ENCODE measurements at regions not wholly inside any gene's neighbourhood (a gene's known extent, or its start where the extent isn't known, plus 50 kb on each side); places are given as distances from the start of the nearest gene placed in this dataset.

- no peak for DNase-seq (ENCODE audit: low read depth)
Observed at GRCh38 chr2:226652983-226653765, 146.4 kb downstream of the IRS1 start.

DNA sequence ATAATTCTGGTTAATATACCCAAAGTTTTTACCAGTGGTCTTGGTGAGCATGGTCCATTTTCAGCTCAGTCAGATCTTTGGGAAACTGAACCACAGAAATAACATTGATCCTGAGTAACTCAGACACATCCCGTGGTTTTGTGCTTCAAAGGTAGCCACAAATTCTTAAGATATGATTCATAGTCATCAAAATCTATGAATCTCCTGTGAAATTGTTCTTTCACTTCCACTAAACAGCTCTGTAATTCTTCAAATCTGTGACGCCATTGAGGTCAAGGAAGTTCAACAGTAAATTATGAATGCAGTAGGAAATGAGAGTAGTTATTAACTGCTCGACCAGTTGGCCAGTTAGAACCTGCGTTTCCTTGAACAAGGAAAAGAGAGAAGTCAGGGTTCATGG is 147.3 kb downstream of the IRS1 start:
- no peak for DNase-seq (ENCODE audit: low read depth)

DNA sequence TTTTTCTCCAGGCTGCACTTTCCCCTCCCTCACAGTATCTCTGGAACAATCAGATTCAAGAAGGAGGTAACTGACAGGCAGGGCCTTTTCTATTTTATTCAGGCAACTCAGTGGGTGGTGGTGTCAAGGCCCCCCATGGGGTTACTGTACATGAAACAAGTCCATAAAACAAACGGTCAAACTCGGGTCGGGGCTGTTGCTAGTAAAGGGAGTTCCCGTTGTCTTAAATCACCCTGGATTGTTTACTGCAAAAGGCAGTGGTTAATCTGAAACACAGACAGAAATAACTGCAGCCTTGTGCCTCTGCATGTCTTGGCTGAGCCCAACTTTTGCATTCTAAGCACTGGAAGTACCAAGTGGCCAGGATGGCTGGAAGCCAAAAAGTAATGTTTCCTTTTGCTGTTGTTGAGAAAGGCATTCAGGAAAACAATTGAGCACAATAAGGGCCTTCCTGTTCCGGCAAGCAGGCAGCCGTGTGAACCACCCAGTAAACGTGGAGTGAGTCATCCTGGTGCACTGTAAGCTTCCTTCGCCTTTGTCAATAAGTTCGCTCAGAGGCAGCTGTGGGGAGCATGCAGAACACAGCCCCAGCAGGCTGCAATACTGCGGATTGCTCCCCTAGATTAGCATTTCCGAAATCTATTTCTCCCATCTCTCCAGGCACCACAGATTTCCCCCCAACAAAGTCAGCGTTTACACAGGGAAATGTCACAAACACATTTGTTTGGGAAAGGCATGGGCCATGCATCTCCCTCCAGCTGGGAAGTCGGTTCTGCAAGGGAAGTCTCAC is 149.6 kb downstream of the IRS1 start:
- DNase-seq (ENCODE audit: low read depth) = no peak

DNA sequence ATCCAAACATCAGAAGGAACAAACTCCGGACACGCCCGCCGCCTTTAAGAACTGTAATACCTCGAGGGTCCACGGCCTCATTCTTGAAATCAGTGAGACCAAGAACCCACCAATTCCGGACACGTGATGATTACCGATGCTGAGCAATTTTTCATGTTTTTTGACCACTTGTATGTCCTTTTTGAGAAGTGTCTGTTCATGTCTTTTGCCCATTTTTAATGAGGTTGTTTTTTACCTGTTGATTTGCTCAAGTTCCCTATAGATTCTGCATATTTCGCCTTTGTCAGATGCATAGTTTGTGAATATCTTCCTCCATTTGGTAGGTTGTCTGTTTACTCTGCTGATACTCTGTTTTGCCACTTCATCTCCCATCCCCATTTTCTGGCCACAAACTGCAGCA is 150.4 kb downstream of the IRS1 start:
- DNase-seq (ENCODE audit: low read depth) = no peak

DNA sequence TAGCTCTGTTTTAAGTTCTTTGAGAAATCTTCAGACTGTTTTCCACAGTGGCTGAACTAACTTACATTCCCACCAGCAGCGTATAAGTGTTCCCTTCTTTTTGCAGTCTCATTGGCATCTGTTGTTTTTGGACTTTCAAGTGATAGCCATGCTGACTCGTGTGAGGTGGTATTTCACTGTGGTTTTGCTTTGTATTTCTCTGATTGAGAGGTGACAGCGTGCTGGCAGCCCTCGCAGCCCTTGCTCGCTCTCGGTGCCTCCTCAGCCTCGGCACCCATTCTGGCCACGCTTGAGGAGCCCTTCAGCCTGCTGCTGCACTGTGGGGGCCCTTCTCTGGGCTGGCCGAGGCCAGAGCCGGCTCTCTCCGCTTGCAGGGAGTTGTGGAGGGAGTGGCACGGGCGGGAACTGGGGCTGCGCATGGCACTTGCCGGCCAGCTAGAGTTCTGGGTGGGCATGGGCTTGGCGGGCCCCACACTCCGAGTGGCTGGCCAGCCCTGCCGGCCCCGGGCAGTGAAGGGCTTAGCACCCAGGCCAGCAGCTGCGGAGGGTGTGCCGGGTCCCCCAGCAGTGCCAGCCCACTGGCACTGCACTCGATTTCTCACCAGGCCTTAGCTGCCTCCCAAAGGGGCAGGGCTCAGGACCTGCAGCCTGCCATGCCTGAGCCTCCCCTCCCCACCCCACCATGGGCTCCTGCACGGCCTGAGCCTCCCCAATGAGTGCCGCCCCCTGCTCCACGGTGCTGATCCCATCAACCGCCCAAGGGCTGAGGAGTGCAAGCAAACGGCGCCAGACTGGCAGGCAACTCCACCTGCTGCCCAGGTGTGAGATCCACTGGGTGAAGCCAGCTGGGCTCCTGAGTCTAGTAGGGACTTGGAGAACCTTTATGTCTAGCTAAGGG is 151.8 kb downstream of the IRS1 start:
- DNase-seq (ENCODE audit: low read depth) = no peak

DNA sequence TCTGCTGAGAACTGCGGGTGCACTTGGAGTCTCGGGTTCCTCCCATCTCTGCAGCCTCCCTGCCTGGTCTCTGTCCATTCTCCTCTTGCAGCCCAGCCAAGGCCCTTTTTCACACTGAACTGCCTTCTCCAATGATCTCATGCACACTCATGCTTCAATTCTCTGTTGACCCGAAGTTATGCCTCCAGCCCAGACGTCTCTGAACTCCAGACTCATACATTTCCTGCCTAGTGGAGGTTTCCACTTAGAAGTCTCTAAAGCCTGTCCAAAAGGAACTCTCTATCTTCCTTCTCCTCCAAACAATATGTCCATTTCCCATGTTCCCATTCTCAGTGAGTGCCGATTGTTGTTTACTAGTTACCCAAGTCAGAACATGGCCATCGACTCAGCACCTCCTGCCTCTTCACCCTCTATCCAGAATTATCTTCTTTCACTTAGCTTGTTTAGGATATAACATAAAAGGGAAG is 155.2 kb downstream of the IRS1 start:
- no peak for DNase-seq (ENCODE audit: low read depth)

GRCh38 chr2:226643946-226644282 is 155.7 kb downstream of the IRS1 start:
- no peak for DNase-seq (ENCODE audit: low read depth)

DNA sequence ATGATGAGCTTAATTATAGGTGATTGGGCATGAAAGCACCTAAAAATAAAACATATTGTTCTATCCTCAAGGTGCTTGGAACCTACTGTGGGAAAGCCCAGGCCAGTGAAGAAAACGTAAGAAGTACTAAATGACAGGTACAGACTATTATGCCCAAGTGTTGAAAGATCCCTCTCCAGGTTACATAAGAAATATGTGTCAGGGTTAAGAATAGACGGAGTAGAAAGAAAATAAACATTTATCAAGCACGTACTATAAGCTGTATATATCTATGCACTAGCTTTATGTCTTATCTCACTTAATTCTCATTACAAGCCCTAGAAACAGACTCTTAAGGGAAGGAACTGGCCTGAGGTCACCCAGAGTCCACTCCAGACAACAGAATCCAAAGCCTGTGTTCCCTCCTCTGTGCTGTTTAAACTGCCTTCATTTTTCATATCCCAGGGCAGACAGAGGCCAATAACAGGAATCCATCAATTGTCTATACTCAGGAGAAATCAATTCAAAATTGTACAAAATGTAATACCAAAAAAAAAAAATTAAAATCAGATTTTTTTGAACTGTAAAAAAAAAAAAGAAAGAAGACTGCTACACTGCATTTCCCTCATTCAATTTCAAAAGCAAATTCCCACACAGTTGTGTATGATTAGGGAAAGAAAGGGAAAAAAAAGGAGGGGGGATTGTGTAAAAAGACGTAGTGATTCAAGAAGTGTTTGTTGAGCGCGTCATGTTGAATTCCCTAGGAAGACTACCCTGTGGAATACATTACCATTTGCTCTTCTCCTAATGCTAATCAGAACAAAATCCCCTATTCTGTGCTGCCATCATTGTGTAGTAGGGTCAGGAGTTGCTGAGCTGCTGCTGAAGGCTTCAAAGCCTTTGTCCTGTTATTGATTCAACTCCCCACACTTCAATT is 156.3 kb downstream of the IRS1 start:
- no peak for DNase-seq (ENCODE audit: low read depth)

DNA sequence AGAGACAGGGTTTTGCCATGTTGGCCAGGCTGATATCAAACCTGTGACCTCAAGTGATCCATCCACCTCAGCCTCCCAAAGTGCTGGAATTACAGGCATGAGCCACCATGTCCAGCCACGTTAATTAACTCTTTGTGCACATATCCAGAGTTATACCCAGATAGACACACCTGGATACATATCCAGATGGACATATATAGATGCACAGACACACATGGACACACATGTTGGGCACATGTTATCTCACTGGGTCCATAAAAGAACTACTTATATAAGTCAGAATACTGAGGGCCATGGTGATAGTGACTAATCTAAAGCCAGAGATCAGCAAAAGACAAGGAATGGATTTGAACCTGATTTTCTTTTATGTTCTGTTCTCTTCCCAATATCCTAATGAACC is 158.6 kb downstream of the IRS1 start:
- no peak for DNase-seq (ENCODE audit: low read depth)

DNA sequence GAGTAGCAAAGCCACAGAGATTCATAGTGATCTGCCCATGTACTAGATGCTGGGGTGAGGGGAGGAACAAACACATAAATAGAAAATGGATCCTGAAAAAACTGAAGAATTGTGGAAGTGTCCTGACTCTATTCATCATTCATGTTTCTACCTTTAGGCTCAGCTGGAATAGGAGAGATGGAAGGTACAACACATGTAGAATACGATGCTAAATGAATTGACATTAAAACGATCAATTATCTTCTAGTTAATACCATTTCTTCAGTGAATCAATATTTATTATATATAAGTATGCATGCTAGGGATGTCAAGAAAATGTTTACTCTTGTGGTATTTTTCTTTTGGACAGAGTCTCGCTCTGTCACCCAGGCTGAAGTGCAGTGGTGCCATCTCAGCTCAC is 159.1 kb downstream of the IRS1 start:
- DNase-seq (ENCODE audit: low read depth) = no peak

- DNase-seq (ENCODE audit: low read depth) = no peak
Observed at GRCh38 chr2:226639550-226639949, 160.1 kb downstream of the IRS1 start.

- no peak for DNase-seq (ENCODE audit: low read depth)
Observed at GRCh38 chr2:226638576-226638975, 161.0 kb downstream of the IRS1 start.

DNA sequence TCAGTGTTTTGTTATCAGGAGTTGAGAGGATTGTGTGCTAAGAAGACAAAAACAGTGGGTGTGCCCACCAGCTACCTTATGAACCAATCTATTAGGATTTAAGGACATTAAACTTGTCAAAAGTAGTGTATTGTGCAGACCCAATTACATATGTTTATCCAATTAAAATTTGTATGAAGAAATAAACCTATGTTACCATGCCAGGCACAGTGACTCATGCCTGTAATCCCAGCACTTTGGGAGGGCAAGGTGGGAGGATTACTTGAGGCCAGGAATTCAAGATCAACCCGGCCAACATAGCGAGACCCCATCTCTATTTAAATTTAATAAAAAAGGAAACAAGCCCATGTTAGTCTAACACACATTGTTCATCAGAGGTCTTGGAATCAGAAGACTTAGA is 162.2 kb downstream of the IRS1 start:
- no peak for DNase-seq (ENCODE audit: low read depth)

GRCh38 chr2:226636586-226636985 is 163.0 kb downstream of the IRS1 start:
- no peak for DNase-seq (ENCODE audit: low read depth)

GRCh38 chr2:226634943-226635604 is 164.5 kb downstream of the IRS1 start:
- DNase-seq (ENCODE audit: low read depth) = no peak

DNA sequence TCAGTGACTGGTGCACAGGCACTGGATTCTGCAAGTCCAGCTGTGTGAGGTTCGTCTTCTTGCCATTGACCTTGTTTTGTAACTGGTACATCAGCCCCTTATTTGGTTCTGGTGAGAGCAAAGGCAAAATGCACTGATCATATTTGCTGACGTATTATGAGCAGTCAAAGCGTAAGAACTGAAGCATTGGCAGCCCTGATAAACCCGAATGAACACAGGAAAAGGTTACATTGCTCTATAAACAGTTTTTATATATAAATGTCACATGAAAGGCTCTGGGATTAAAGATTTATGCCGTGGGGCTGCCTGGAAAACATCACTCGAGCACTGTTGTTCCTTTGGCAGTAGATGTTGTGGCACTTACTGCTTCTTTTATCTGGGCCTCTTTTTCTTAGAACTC is 167.9 kb downstream of the IRS1 start:
- DNase-seq (ENCODE audit: low read depth) = no peak

DNA sequence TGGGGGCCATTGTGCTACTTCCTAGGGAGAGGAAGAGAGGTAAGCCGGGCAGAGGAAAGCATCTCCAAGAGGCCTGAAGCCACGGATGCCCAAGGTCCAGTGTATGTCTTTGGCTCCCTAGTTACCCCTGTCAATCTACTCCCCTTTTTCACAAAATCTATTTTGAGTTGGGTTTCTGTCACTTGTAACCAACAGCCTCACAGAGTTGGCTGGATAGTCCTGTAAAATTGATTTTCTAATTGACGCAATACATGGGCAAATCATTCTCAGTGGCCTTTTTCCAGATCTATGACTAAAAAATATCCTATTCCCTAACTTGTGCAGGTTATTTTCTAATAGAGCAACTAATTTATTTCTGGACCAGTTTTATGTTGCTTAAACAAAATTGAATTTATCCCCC is 168.4 kb downstream of the IRS1 start:
- no peak for DNase-seq (ENCODE audit: low read depth)

DNA sequence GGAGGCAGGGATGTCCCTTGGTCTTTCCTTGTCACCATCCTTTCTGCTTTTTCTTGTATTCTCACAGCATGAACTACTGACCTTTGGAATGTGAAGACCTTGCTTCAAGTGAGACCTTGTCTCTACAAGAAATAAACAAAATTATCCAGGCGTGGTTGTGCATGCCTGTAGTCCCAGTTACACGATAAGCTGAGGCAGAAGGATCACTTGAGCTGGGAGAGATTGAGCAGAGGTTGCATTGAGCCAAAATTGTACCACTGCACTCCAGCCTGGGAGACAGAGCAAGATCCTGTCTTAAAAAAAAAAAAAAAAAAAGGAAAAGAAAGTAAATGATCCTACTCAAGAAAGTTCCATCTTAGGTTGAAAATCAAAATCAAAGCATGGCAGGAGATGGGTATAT is 173.7 kb downstream of the IRS1 start:
- DNase-seq (ENCODE audit: low read depth) = no peak

- DNase-seq (ENCODE audit: low read depth) = no peak
Observed at GRCh38 chr2:226623587-226624368, 175.8 kb downstream of the IRS1 start.

GRCh38 chr2:226622484-226622883 is 177.1 kb downstream of the IRS1 start:
- DNase-seq (ENCODE audit: low read depth) = no peak
